ENCODE measurements at regions not wholly inside any gene's neighbourhood (a gene's known extent, or its start where the extent isn't known, plus 50 kb on each side); places are given as distances from the start of the nearest gene placed in this dataset.

DNA sequence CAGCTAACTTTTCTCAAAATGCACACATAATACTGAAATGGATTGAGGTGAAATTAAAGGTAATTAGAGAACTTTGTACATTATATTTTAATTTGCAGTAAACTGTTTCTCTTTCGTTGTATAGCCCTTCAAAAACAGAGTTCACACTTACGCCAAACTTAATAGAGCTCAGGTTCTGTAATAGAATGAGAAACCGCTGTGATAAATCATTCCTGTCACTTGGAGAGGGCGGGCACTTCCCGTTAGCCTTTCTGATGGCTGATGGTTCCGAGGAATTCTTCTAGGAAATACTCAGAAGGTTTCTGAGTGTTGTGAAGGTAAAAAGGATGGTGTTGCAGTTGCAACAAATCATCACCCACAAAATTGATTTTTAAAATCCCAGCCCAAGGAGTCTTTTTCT lies 155.8 kb upstream of the ALKAL2 start:
- TF ChIP-seq, protein P1, sequence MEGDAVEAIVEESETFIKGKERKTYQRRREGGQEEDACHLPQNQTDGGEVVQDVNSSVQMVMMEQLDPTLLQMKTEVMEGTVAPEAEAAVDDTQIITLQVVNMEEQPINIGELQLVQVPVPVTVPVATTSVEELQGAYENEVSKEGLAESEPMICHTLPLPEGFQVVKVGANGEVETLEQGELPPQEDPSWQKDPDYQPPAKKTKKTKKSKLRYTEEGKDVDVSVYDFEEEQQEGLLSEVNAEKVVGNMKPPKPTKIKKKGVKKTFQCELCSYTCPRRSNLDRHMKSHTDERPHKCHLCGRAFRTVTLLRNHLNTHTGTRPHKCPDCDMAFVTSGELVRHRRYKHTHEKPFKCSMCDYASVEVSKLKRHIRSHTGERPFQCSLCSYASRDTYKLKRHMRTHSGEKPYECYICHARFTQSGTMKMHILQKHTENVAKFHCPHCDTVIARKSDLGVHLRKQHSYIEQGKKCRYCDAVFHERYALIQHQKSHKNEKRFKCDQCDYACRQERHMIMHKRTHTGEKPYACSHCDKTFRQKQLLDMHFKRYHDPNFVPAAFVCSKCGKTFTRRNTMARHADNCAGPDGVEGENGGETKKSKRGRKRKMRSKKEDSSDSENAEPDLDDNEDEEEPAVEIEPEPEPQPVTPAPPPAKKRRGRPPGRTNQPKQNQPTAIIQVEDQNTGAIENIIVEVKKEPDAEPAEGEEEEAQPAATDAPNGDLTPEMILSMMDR (IDR thresholded peaks at IDR 0.05), result no peak
- no peak for TF ChIP-seq POLR2A (IDR thresholded peaks at IDR 0.05)
